HG03558 (cell line): ENCODE measurements at regions not wholly inside any gene's neighbourhood (a gene's known extent, or its start where the extent isn't known, plus 50 kb on each side); places are given as distances from the start of the nearest gene placed in this dataset.

Experiments
- ATAC-seq: cut with Tn5 transposase; IDR thresholded peaks from one replicate; pipeline ENCODE4 v1.9.1; 2021; ENCODE audit warnings: moderate number of reproducible peaks; ENCODE audit not compliant: unreplicated experiment; ENCODE audit errors: extremely low read depth

DNA sequence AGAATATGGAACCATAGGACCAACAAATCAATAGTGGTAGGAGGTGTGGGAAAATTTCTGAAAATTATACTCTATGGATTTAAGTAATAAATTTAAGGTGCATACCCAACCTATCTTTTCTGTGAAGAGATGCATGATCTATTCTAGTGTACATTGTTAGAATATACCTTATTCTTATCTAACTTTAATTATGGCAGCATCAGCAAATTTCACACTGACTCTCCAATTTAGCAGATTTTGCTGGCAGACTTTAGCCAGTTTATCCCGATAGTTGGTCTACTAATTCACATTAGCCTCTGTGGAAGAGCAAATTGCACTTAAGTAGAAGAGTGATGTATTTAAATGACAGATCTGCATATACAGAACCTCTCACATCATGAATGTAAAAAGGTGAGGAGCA, 400.0 kb downstream of the PLA2G4A start:
- ATAC-seq, result no peak

GRCh38 chr1:187229496-187229895, 400.7 kb downstream of the PLA2G4A start:
- no peak for ATAC-seq

GRCh38 chr1:187234706-187235105, 406.0 kb downstream of the PLA2G4A start:
- no peak for ATAC-seq

- no peak for ATAC-seq
Measured at GRCh38 chr1:187236199-187236598, 407.4 kb downstream of the PLA2G4A start.

- ATAC-seq, result no peak
Measured at GRCh38 chr1:187236676-187237075, 407.9 kb downstream of the PLA2G4A start.

GRCh38 chr1:187237542-187237941, 408.8 kb downstream of the PLA2G4A start:
- ATAC-seq, result no peak

DNA sequence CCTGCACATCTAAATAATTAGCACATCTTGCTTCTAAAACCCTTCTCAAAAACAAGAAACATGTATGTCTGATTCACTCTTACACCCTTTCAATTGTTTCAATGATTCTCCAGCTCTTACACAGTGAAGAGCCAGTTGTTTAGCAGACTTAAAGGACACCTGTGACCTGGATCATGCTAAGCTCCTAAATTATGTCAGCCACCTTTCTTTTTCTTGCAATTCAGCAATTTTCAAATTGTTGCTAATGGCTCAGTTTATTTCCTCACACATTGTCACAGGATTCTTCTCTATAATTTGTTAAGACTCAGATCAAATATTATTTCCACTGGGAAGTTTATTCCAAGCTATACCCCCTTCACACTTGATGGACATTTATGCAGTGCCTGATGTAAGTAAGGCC, 413.2 kb downstream of the PLA2G4A start:
- ATAC-seq, result no peak

DNA sequence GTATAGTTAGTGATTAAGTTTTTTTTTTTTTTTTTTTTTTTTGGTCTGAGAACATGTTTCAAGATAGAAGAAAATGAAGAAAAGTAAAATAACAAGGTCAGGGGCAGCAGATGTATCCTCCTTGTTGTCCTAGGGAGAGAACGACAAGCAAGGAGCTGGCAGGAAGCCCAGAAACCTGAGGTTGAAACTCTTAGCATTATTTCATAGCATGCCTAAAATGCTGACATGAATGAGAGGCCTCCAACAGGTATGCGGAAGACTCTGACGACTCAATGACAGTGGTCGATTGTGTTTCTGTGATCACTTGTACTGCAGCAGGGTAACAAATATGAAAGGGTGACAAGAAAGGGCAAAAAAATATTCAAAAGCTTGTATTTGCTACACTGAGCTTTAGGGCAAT, 415.9 kb downstream of the PLA2G4A start:
- ATAC-seq, result no peak

- ATAC-seq, result no peak
Measured at GRCh38 chr1:187245201-187245600, 416.5 kb downstream of the PLA2G4A start.

- ATAC-seq, result no peak
Measured at GRCh38 chr1:187249196-187249595, 420.4 kb downstream of the PLA2G4A start.

- no peak for ATAC-seq
Measured at GRCh38 chr1:187252923-187253322, 424.2 kb downstream of the PLA2G4A start.

- ATAC-seq, result no peak
Measured at GRCh38 chr1:187257476-187257875, 428.7 kb downstream of the PLA2G4A start.

GRCh38 chr1:187261637-187262036, 432.9 kb downstream of the PLA2G4A start:
- ATAC-seq, result no peak

DNA sequence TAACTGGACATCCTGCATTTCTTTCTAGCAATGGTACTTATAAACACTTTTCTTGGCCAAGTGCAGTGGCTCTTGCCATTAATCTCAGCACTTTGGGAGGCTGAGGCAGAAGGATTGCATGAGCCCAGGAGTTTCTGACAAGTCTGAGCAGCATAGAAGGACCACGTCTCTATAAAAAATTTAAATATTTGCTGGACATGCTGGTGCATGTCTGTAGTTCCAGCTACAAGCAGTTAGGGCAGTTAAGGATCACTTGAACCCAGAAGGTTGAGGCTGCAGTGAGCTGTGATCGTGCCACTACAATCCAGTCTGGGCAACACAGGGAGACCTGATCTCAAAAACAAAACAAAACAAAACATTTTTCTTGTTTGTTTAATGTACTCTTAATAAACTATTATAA, 434.0 kb downstream of the PLA2G4A start:
- no peak for ATAC-seq

DNA sequence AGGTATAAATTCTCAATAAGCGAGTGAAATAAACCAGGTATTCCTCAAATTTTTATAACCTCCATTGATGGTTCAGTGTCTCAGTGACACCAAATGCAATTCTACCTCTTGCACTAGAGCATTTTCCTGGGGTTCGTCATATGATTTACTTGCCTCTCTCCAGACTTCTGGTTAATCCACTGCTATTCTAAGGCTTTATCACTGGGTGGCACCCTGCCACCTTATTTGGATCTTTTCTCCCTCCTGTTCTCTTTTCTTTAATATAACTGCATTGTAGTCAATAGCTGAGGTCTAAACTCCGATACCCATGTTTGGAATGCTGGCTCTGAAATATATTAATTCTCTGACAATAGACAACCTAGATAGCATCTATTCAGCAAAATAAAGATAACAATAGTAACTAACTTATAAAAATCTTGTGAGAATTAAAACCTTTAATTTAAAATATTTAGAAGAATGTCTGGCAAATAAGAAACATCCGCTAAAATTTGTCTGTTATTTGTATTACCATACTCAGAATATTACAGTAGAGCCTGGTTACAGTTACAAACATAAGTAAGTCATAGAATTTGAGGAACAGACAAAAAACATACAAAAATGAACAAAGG, 436.4 kb downstream of the PLA2G4A start:
- ATAC-seq, result no peak

- ATAC-seq, result no peak
Measured at GRCh38 chr1:187266051-187266450, 437.3 kb downstream of the PLA2G4A start.

- ATAC-seq, result no peak
Measured at GRCh38 chr1:187267827-187268226, 439.1 kb downstream of the PLA2G4A start.

- no peak for ATAC-seq
Measured at GRCh38 chr1:187270256-187270655, 441.5 kb downstream of the PLA2G4A start.

DNA sequence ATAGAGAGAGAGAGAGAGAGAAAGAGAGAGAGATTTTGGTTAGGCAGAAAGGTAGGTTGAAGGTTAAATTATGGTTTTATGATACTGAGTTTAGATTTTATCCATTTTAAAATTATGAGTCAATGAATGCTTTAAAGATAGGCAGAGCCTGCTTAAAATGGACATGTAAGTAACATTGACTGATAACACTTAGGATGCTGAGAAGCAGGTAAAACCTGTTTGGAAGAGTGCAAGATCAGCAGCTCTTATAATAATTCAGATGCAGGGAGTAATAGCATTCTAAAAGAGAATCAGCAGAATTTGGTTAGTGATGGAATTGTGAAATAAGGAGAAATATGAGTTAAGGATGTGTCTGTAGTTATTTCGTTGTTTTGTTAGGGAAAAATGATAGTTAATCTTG, 446.6 kb downstream of the PLA2G4A start:
- ATAC-seq, result no peak

DNA sequence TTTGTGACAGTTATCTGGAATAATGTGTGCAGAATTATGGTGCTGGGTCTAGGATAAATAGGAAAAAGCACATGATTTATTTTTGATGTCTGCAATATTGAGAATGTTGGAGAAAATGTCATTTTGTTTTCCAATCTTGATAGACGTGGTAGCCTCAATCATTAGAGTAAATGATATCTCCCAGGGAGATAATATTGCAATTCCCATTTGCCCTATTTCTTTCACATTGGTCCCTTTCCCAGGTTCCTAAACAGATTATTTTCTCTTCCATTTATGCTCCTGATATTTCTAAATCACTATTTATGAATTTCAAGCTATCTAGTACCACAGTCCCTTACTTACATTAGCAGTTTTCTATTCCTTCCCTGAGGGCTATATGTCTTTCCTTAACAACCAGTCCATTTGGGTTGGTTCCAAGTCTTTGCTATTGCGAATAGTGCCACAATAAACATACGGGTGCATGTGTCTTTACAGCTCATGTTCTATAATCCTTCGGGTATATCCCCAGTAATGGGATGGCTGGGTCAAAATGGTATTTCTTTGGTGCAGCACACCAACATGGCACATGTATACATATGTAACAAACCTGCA, 447.3 kb downstream of the PLA2G4A start:
- ATAC-seq, result no peak

DNA sequence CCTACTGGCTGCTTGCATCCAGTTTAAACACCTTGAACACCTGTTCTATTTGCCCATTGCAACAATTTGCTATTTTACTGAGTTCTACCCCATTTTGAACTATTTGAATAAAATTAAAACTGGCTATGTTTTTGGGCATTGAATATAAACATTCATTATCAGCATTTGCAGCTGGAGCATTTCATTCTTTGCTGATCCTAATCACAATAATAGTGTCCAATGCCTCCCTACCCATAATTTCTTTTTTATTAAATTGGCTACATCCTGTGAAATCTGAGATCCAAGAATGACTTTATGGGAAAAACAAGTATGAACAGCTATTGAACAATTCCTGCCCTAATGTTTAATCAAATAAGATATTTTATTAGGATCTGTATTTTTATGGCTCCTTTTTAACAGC, 447.9 kb downstream of the PLA2G4A start:
- ATAC-seq, result no peak

- ATAC-seq, result no peak
Measured at GRCh38 chr1:187280031-187280430, 451.3 kb downstream of the PLA2G4A start.
